ENCODE measurements at regions not wholly inside any gene's neighbourhood (a gene's known extent, or its start where the extent isn't known, plus 50 kb on each side); places are given as distances from the start of the nearest gene placed in this dataset.

- no peak overlapping the region for H3K4me3 ChIP-seq (replicated peaks; ENCODE audit: low read depth, low read length)
- DNase-seq (ENCODE audit: low read depth), result no peak
- no peak for TF ChIP-seq CTCF (IDR thresholded peaks at IDR 0.05; ENCODE audit: low read length, missing control alignments)
Measured at GRCh38 chr20:42020316-42020715, 402.1 kb upstream of the CHD6 start.

GRCh38 chr20:42018979-42019378 is 400.8 kb upstream of the CHD6 start:
- DNase-seq (ENCODE audit: low read depth), result no peak
- no peak overlapping the region for H3K4me3 ChIP-seq (replicated peaks; ENCODE audit: low read depth, low read length)
- no peak for TF ChIP-seq CTCF (IDR thresholded peaks at IDR 0.05; ENCODE audit: low read length, missing control alignments)

- DNase-seq (ENCODE audit: low read depth), result no peak
- H3K4me3 ChIP-seq (replicated peaks; ENCODE audit: low read depth, low read length), result no peak overlapping the region
- no peak for TF ChIP-seq CTCF (IDR thresholded peaks at IDR 0.05; ENCODE audit: low read length, missing control alignments)
Measured at GRCh38 chr20:42010090-42010489, 391.9 kb upstream of the CHD6 start.

GRCh38 chr20:42007251-42007650 is 389.1 kb upstream of the CHD6 start:
- no peak overlapping the region for H3K4me3 ChIP-seq (replicated peaks; ENCODE audit: low read depth, low read length)
- DNase-seq (ENCODE audit: low read depth), result no peak
- TF ChIP-seq CTCF (IDR thresholded peaks at IDR 0.05; ENCODE audit: low read length, missing control alignments), result no peak

GRCh38 chr20:42005211-42005610 is 387.0 kb upstream of the CHD6 start:
- no peak for TF ChIP-seq CTCF (IDR thresholded peaks at IDR 0.05; ENCODE audit: low read length, missing control alignments)
- DNase-seq (ENCODE audit: low read depth), result no peak
- H3K4me3 ChIP-seq (replicated peaks; ENCODE audit: low read depth, low read length), result no peak overlapping the region

GRCh38 chr20:42003380-42003779 is 385.2 kb upstream of the CHD6 start:
- no peak for DNase-seq (ENCODE audit: low read depth)
- no peak for TF ChIP-seq CTCF (IDR thresholded peaks at IDR 0.05; ENCODE audit: low read length, missing control alignments)
- no peak overlapping the region for H3K4me3 ChIP-seq (replicated peaks; ENCODE audit: low read depth, low read length)

GRCh38 chr20:41998539-41999341 is 380.6 kb upstream of the CHD6 start:
- no peak for TF ChIP-seq CTCF (IDR thresholded peaks at IDR 0.05; ENCODE audit: low read length, missing control alignments)
- no peak overlapping the region for H3K4me3 ChIP-seq (replicated peaks; ENCODE audit: low read depth, low read length)
- DNase-seq (ENCODE audit: low read depth), result no peak

All from fibroblast of pulmonary artery (primary cell).